Astrocyte (in vitro differentiated cells and primary cell): ENCODE measurements at regions not wholly inside any gene's neighbourhood (a gene's known extent, or its start where the extent isn't known, plus 50 kb on each side); places are given as distances from the start of the nearest gene placed in this dataset.

Experiments used
- CTCF ChIP-seq: IDR thresholded peaks from 2 replicates; pipeline ENCODE4 v1.5.1; 2011; ENCODE audit warnings: low read depth, mild to moderate bottlenecking, inconsistent platforms, low read length, moderate library complexity; ENCODE audit not compliant: insufficient read depth
- EZH2 ChIP-seq: IDR thresholded peaks from 2 replicates; pipeline ENCODE4 v1.6.1; 2012; ENCODE audit warnings: mild to moderate bottlenecking, low read length, inconsistent platforms; ENCODE audit not compliant: insufficient read depth

- no peak for TF ChIP-seq CTCF
- TF ChIP-seq EZH2: no peak
Measured at GRCh38 chr7:21318916-21319270, 109.0 kb upstream of the SP4 start.
